Loucy (cell line): ENCODE measurements at regions not wholly inside any gene's neighbourhood (a gene's known extent, or its start where the extent isn't known, plus 50 kb on each side); places are given as distances from the start of the nearest gene placed in this dataset.

Experiments
- H2AFZ ChIP-seq: fragments of 200-600 bp; sonication (generic); 2 replicates; pipeline ENCODE4 v1.6.0; 2016; ENCODE audit warnings: antibody characterized with exemption, mild to moderate bottlenecking, low read length, moderate library complexity
- H3F3A ChIP-seq: fragments of 200-600 bp; 2 replicates; pipeline ENCODE4 v1.6.0; 2016; ENCODE audit warnings: antibody characterized with exemption, low read depth, mild to moderate bottlenecking
- H3K27me3 ChIP-seq: fragments of 200-600 bp; sonication (generic); 2 replicates; pipeline ENCODE4 v1.6.1; 2014; ENCODE audit warnings: low read length, mild to moderate bottlenecking; ENCODE audit not compliant: insufficient read depth, poor library complexity, severe bottlenecking
- H3K36me3 ChIP-seq: fragments of 200-600 bp; sonication (generic); 2 replicates; pipeline ENCODE4 v1.6.1; 2016; ENCODE audit warnings: low read length; ENCODE audit not compliant: insufficient read depth
- H3K4me1 ChIP-seq: fragments of 200-600 bp; sonication (generic); 2 replicates; pipeline ENCODE4 v1.5.1; 2014; ENCODE audit warnings: low read length, mild to moderate bottlenecking; ENCODE audit not compliant: insufficient read depth, poor library complexity, severe bottlenecking
- H3K4me2 ChIP-seq: fragments of 200-600 bp; sonication (generic); 2 replicates; pipeline ENCODE4 v1.6.0; 2014; ENCODE audit warnings: antibody characterized with exemption, low read length, low read depth, mild to moderate bottlenecking; ENCODE audit not compliant: poor library complexity, severe bottlenecking
- H3K4me3 ChIP-seq: fragments of 200-600 bp; sonication (generic); 2 replicates; pipeline ENCODE4 v1.5.1; 2014; ENCODE audit warnings: low read length, mild to moderate bottlenecking, mixed read lengths; ENCODE audit not compliant: poor library complexity, severe bottlenecking
- H3K79me2 ChIP-seq: fragments of 200-600 bp; sonication (generic); 2 replicates; pipeline ENCODE4 v1.6.1; 2014; ENCODE audit warnings: low read length; ENCODE audit not compliant: insufficient read depth
- H3K9ac ChIP-seq: fragments of 200-600 bp; sonication (generic); 2 replicates; pipeline ENCODE4 v1.6.0; 2014; ENCODE audit warnings: mild to moderate bottlenecking, low read depth, low read length, moderate library complexity; ENCODE audit not compliant: poor library complexity, severe bottlenecking
- H3K9me2 ChIP-seq: fragments of 200-600 bp; sonication (generic); replicated peaks from 2 replicates; pipeline ENCODE4 v1.6.1; 2016; ENCODE audit warnings: low read depth, low read length, mixed read lengths
- H3K9me3 ChIP-seq: fragments of 200-600 bp; sonication (generic); 2 replicates; pipeline ENCODE4 v1.6.1; 2014; ENCODE audit warnings: mild to moderate bottlenecking, antibody characterized with exemption, low read length, low read depth; ENCODE audit not compliant: insufficient read depth
- H4K20me1 ChIP-seq: fragments of 200-600 bp; sonication (generic); 2 replicates; pipeline ENCODE4 v1.6.0; 2014; ENCODE audit warnings: antibody characterized with exemption, low read length, mild to moderate bottlenecking; ENCODE audit not compliant: insufficient read depth, poor library complexity, severe bottlenecking
- EZH2phosphoT487 ChIP-seq: fragments of 200-600 bp; IDR thresholded peaks from 2 replicates; pipeline ENCODE4 v1.6.1; 2018; ENCODE audit warnings: antibody characterized with exemption, mild to moderate bottlenecking, moderate library complexity, borderline replicate concordance
- TF ChIP-seq, protein P1 (sequence below): fragments of 200-600 bp; sonication (generic); conservative IDR thresholded peaks from 2 replicates; pipeline ENCODE4 v1.5.1; 2014; ENCODE audit warnings: mild to moderate bottlenecking, antibody characterized with exemption, low read length

DNA sequence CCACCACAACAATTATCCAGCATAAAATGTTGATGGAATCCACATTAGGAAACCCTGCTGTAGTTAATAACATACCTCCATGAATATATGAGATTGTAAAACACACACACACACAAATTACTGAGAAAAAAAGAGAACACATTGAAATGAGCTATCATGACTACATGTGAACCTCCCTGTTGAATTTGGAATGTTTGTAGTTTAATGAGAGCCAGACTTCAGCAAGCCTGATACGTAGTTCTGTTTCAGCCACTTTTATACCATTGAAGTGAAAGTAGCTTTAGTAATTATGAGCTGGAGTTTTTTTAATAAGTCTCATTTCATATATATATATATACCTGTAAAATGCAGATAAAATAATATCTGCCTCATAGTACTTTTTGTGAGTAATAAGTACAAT is 1146.4 kb downstream of the NAALADL2 start:
- no peaks in the 10 kb centered on the region for H3K36me3 ChIP-seq
- no peaks in the 10 kb centered on the region for H3K9me3 ChIP-seq
- no peak overlapping the region for H3K4me2 ChIP-seq
- H3K9me2 ChIP-seq: no peaks in the 10 kb centered on the region
- H3F3A ChIP-seq: no peaks in the 10 kb centered on the region
- H3K79me2 ChIP-seq: no peaks in the 10 kb centered on the region
- no peaks in the 10 kb centered on the region for H4K20me1 ChIP-seq
- H3K4me1 ChIP-seq: no peaks in the 10 kb centered on the region
- TF ChIP-seq, protein P1, sequence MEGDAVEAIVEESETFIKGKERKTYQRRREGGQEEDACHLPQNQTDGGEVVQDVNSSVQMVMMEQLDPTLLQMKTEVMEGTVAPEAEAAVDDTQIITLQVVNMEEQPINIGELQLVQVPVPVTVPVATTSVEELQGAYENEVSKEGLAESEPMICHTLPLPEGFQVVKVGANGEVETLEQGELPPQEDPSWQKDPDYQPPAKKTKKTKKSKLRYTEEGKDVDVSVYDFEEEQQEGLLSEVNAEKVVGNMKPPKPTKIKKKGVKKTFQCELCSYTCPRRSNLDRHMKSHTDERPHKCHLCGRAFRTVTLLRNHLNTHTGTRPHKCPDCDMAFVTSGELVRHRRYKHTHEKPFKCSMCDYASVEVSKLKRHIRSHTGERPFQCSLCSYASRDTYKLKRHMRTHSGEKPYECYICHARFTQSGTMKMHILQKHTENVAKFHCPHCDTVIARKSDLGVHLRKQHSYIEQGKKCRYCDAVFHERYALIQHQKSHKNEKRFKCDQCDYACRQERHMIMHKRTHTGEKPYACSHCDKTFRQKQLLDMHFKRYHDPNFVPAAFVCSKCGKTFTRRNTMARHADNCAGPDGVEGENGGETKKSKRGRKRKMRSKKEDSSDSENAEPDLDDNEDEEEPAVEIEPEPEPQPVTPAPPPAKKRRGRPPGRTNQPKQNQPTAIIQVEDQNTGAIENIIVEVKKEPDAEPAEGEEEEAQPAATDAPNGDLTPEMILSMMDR: no peak
- no peak for TF ChIP-seq EZH2phosphoT487
- H3K9ac ChIP-seq: no peak overlapping the region
- no peak overlapping the region for H2AFZ ChIP-seq
- H3K4me3 ChIP-seq: no peak overlapping the region
- H3K27me3 ChIP-seq: no peaks in the 10 kb centered on the region

DNA sequence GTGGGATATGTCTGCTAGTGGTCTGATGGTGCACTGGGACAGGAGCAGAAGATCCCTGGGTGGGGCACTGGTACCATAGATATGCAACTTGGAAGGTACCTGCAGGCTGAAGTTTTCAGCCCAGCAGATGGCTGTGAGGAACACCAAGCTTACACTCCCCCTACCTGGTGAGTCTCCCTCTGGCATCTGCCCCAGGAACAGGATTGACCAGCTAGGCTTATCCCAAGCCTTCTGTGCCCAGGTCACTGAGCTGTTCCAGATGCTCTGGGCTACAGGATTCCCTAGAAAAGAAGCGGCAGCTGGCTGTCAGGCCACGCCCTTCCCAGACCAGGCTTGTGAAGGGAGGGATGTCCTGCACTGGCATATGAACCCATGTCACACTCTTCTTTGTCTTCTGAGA is 1130.0 kb downstream of the NAALADL2 start:
- H3K36me3 ChIP-seq: no peaks in the 10 kb centered on the region
- H3K9me2 ChIP-seq: no peaks in the 10 kb centered on the region
- H3F3A ChIP-seq: no peaks in the 10 kb centered on the region
- no peak overlapping the region for H2AFZ ChIP-seq
- TF ChIP-seq, protein P1: no peak
- no peak for TF ChIP-seq EZH2phosphoT487
- H3K4me1 ChIP-seq: no peaks in the 10 kb centered on the region
- H4K20me1 ChIP-seq: no peaks in the 10 kb centered on the region
- H3K4me2 ChIP-seq: no peak overlapping the region
- H3K79me2 ChIP-seq: no peaks in the 10 kb centered on the region
- H3K9me3 ChIP-seq: no peaks in the 10 kb centered on the region
- no peaks in the 10 kb centered on the region for H3K27me3 ChIP-seq
- no peak overlapping the region for H3K4me3 ChIP-seq
- H3K9ac ChIP-seq: no peak overlapping the region

DNA sequence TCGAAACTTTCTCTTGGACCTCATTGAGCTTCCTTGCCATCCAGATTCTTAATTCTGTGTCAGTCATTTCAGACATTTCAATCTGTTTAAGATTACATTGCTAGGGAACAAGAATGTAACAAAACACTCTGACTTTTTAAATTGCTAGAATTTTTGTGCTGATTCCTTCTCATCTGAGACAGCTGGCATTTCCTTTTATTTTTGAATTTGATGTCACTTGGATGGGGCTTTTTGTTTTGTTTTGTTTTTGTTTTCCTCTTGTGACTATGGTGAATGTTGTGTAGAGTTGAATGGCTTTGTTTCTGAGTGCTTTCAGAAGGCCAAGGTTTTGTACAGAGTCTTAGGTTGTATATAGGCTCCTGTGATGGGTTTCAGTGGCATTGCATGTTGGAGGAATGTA is 1129.3 kb downstream of the NAALADL2 start:
- Histone ChIP-seq H3K4me2 (no peak overlapping the region), H2AFZ (no peak overlapping the region)

More for the DNA sequence above, 1129.3 kb downstream of the NAALADL2 start:
- no peaks in the 10 kb centered on the region for H4K20me1 ChIP-seq
- H3K79me2 ChIP-seq: no peaks in the 10 kb centered on the region
- no peak overlapping the region for H3K4me3 ChIP-seq
- no peak overlapping the region for H3K9ac ChIP-seq
- no peaks in the 10 kb centered on the region for H3K9me2 ChIP-seq
- H3K36me3 ChIP-seq: no peaks in the 10 kb centered on the region
- no peaks in the 10 kb centered on the region for H3K4me1 ChIP-seq
- H3F3A ChIP-seq: no peaks in the 10 kb centered on the region
- no peaks in the 10 kb centered on the region for H3K27me3 ChIP-seq
- TF ChIP-seq, protein P1: no peak
- TF ChIP-seq EZH2phosphoT487: no peak
- H3K9me3 ChIP-seq: no peaks in the 10 kb centered on the region
